ENCODE measurements at regions not wholly inside any gene's neighbourhood (a gene's known extent, or its start where the extent isn't known, plus 50 kb on each side); places are given as distances from the start of the nearest gene placed in this dataset.

GRCh38 chr21:28513428-28513827, 479.2 kb downstream of the LTN1 start:
- TF ChIP-seq EZH2 (IDR thresholded peaks at IDR 0.05; ENCODE audit: low read depth, unreplicated experiment): no peak
- TF ChIP-seq ZNF331 (CRISPR knock-in tag; IDR thresholded peaks at IDR 0.05; ENCODE audit: low read depth): no peak

Measured in GM23338 (cell line).